Smooth muscle cell (in vitro differentiated cells): ENCODE measurements at regions not wholly inside any gene's neighbourhood (a gene's known extent, or its start where the extent isn't known, plus 50 kb on each side); places are given as distances from the start of the nearest gene placed in this dataset.

Experiments used
- DNase-seq: peaks from one replicate; lab custom pipeline; 2025; ENCODE audit not compliant: unreplicated experiment; lab: John Stamatoyannopoulos, UW
- H2AFZ ChIP-seq: fragments of 200-600 bp; sonication (generic); 2 replicates; pipeline ENCODE4 v1.6.0; 2016; ENCODE audit warnings: antibody characterized with exemption, low read depth, mild to moderate bottlenecking
- H3F3A ChIP-seq: fragments of 200-600 bp; sonication (generic); 2 replicates; pipeline ENCODE4 v1.6.0; 2017; ENCODE audit warnings: antibody characterized with exemption, low read depth
- H3K27ac ChIP-seq: fragments of 200-600 bp; sonication (generic); 2 replicates; pipeline ENCODE4 v1.5.1; 2016; ENCODE audit warnings: low read depth, mild to moderate bottlenecking
- H3K27me3 ChIP-seq: fragments of 200-600 bp; sonication (generic); 2 replicates; pipeline ENCODE4 v1.6.1; 2016; ENCODE audit warnings: low read depth, mild to moderate bottlenecking
- H3K36me3 ChIP-seq: fragments of 200-600 bp; sonication (generic); 2 replicates; pipeline ENCODE4 v1.5.1; 2016; ENCODE audit warnings: low read depth
- H3K4me1 ChIP-seq: fragments of 200-600 bp; sonication (generic); 2 replicates; pipeline ENCODE4 v1.5.1; 2016; ENCODE audit warnings: low read depth
- H3K4me2 ChIP-seq: fragments of 200-600 bp; sonication (generic); 2 replicates; pipeline ENCODE4 v1.6.0; 2016; ENCODE audit warnings: mild to moderate bottlenecking
- H3K4me3 ChIP-seq: fragments of 200-600 bp; sonication (generic); 2 replicates; pipeline ENCODE4 v1.5.1; 2016; ENCODE audit warnings: mild to moderate bottlenecking
- H3K79me2 ChIP-seq: fragments of 200-600 bp; sonication (generic); 2 replicates; pipeline ENCODE4 v1.6.0; 2016; ENCODE audit warnings: low read depth, mild to moderate bottlenecking
- H3K9ac ChIP-seq: fragments of 200-600 bp; sonication (generic); 2 replicates; pipeline ENCODE4 v1.6.0; 2016; ENCODE audit warnings: low read depth
- H3K9me3 ChIP-seq: fragments of 200-600 bp; sonication (generic); replicated peaks from 2 replicates; pipeline ENCODE4 v1.5.1; 2016; ENCODE audit warnings: low read depth
- H4K20me1 ChIP-seq: fragments of 200-600 bp; sonication (generic); 2 replicates; pipeline ENCODE4 v1.6.0; 2016; ENCODE audit warnings: low read depth
- CTCF ChIP-seq: fragments of 200-600 bp; sonication (generic); IDR thresholded peaks from 2 replicates; pipeline ENCODE4 v1.5.1; 2017; ENCODE audit warnings: borderline replicate concordance, mild to moderate bottlenecking, antibody characterized with exemption; ENCODE audit not compliant: insufficient read depth, poor library complexity, severe bottlenecking
- WGBS: methylation state at CpG from one replicate; pipeline ENCODE4 v1.1.7; 2016; ENCODE audit warnings: low lambda C conversion rate; 5-methylcytosine and 5-hydroxymethylcytosine counted together

GRCh38 chr2:240292035-240292574 lies 143.4 kb upstream of the GPC1 start:
- H3K9me3 ChIP-seq: no peaks in the 10 kb centered on the region
- no peak overlapping the region for H3K9ac ChIP-seq
- no peak overlapping the region for H3K27ac ChIP-seq
- no peak for TF ChIP-seq CTCF
- H2AFZ ChIP-seq: no peak overlapping the region
- H3F3A ChIP-seq: no peaks in the 10 kb centered on the region
- 74% methylated on average over 8 of the region's 8 CpGs for WGBS
- DNase-seq: no peak
- H4K20me1 ChIP-seq: no peaks in the 10 kb centered on the region
- no peaks in the 10 kb centered on the region for H3K4me1 ChIP-seq
- H3K36me3 ChIP-seq: no peaks in the 10 kb centered on the region
- H3K79me2 ChIP-seq: no peaks in the 10 kb centered on the region
- H3K4me2 ChIP-seq: no peak overlapping the region
- no peaks in the 10 kb centered on the region for H3K27me3 ChIP-seq
- H3K4me3 ChIP-seq: no peak overlapping the region

- Histone ChIP-seq H3K4me3 (no peak overlapping the region), H2AFZ (no peak overlapping the region), H3K36me3 (no peaks in the 10 kb centered on the region), H4K20me1 (no peaks in the 10 kb centered on the region), H3K4me2 (no peak overlapping the region), H3K9ac (no peak overlapping the region), H3F3A (no peaks in the 10 kb centered on the region), H3K4me1 (no peaks in the 10 kb centered on the region), H3K27ac (no peak overlapping the region), H3K79me2 (no peaks in the 10 kb centered on the region), H3K27me3 (no peaks in the 10 kb centered on the region), H3K9me3 (no peaks in the 10 kb centered on the region)
- WGBS: 84% methylated on average over 15 of the region's 15 CpGs
- no peak for DNase-seq
- no peak for TF ChIP-seq CTCF
These were observed 142.6 kb upstream of the GPC1 start for GRCh38 chr2:240292619-240293525.

- Histone ChIP-seq H3K4me2 (no peak overlapping the region), H4K20me1 (no peaks in the 10 kb centered on the region), H3K27ac (no peak overlapping the region), H3K9ac (no peak overlapping the region), H3K27me3 (no peaks in the 10 kb centered on the region), H3F3A (no peaks in the 10 kb centered on the region), H3K4me1 (no peaks in the 10 kb centered on the region), H2AFZ (no peak overlapping the region), H3K4me3 (no peak overlapping the region), H3K9me3 (no peaks in the 10 kb centered on the region), H3K36me3 (no peaks in the 10 kb centered on the region), H3K79me2 (no peaks in the 10 kb centered on the region)
- WGBS: 94% methylated on average over 24 of the region's 24 CpGs
- TF ChIP-seq CTCF: no peak
- no peak for DNase-seq
These were observed 141.7 kb upstream of the GPC1 start for GRCh38 chr2:240293557-240294461.
